ENCODE measurements at regions not wholly inside any gene's neighbourhood (a gene's known extent, or its start where the extent isn't known, plus 50 kb on each side); places are given as distances from the start of the nearest gene placed in this dataset.

DNA sequence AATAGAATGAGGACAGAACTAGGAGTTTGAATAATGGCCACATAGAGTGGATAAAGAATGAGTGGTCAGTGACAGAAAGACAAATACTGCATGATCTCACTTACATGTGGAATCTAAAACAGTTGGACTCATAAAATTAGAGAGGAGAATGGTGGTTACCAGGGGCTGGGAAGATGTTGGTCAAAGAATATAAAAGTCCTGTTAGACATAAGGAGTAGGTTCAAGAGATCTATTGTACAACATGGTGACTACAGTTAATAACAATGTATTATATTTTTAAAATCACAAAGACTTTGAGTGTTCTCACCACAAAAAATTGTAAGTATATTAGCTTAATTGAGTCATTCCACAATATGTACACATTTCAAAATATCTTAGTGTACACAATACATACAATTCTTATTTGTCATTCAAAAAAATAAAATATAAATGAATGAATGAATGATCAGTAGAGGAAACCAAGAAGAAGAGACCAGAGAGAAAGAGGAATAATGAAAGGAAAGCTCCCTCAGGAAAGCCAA is 177.9 kb upstream of the VRK2 start:
- H3K27ac ChIP-seq (ENCODE audit: low read depth in 2 of 2, low read length in 1 of 2), result no peak overlapping the region
- no peaks in the 10 kb centered on the region for H3K27me3 ChIP-seq (ENCODE audit: insufficient read depth)
- H3K9me2 ChIP-seq, result no peaks in the 10 kb centered on the region
- no peaks in the 10 kb centered on the region for H3K4me1 ChIP-seq (ENCODE audit: control insufficient read depth in 1 of 2, insufficient read depth in 2 of 2, low read depth in 1 of 2, low read length in 1 of 2)
- H3K4me3 ChIP-seq (ENCODE audit: low read depth in 2 of 2, low read length in 1 of 2), result no peak overlapping the region
- H2AFZ ChIP-seq (ENCODE audit: low read depth), result no peak overlapping the region
- no peak overlapping the region for H3K9ac ChIP-seq
- CTCF ChIA-PET, result no interaction called here
- H3K9me3 ChIP-seq, result no peaks in the 10 kb centered on the region
- no peaks in the 10 kb centered on the region for H4K20me1 ChIP-seq (ENCODE audit: insufficient read depth)
- no peaks in the 10 kb centered on the region for H3K36me3 ChIP-seq (replicated peaks in 1 of 2; ENCODE audit: control insufficient read depth in 1 of 2, insufficient read depth in 2 of 2, low read length in 1 of 2)
- POLR2A ChIA-PET, result no interaction called here
- TF ChIP-seq, protein P1, sequence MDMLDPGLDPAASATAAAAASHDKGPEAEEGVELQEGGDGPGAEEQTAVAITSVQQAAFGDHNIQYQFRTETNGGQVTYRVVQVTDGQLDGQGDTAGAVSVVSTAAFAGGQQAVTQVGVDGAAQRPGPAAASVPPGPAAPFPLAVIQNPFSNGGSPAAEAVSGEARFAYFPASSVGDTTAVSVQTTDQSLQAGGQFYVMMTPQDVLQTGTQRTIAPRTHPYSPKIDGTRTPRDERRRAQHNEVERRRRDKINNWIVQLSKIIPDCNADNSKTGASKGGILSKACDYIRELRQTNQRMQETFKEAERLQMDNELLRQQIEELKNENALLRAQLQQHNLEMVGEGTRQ (IDR thresholded peaks at IDR 0.05; ENCODE audit: borderline replicate concordance, low read depth, low read length), result no peak
- TF ChIP-seq IRF3 (IDR thresholded peaks at IDR 0.05; ENCODE audit: low read depth, low read length), result no peak
- no peak for TF ChIP-seq TEAD4 (IDR thresholded peaks at IDR 0.05; ENCODE audit: borderline replicate concordance, insufficient read depth)
- no peak for TF ChIP-seq POLR2AphosphoS5 (IDR thresholded peaks at IDR 0.05; ENCODE audit: low read depth, low read length)
- no peak for TF ChIP-seq EZH2phosphoT487 (IDR thresholded peaks at IDR 0.05; ENCODE audit: borderline replicate concordance, low read depth)
- no peak for TF ChIP-seq CTCF (IDR thresholded peaks at IDR 0.05)
- no peak for TF ChIP-seq RXRA (IDR thresholded peaks at IDR 0.05; ENCODE audit: borderline replicate concordance, low read depth)
- no peak for TF ChIP-seq JUND (IDR thresholded peaks at IDR 0.05)
- TF ChIP-seq EP300 (IDR thresholded peaks at IDR 0.05; ENCODE audit: borderline replicate concordance in 1 of 2, low read depth in 1 of 2, low read length in 1 of 2), result no peak
- no peak for TF ChIP-seq TAF1 (IDR thresholded peaks at IDR 0.05; ENCODE audit: borderline replicate concordance, low read depth, low read length)
- TF ChIP-seq MEF2A (IDR thresholded peaks at IDR 0.05; ENCODE audit: borderline replicate concordance, low read depth), result no peak
- no peak for TF ChIP-seq ZBTB33 (IDR thresholded peaks at IDR 0.05; ENCODE audit: borderline replicate concordance, low read depth)
- no peak for TF ChIP-seq SIN3A (IDR thresholded peaks at IDR 0.05; ENCODE audit: borderline replicate concordance, low read depth, low read length)
- no peak for TF ChIP-seq PBX3 (IDR thresholded peaks at IDR 0.05)
- TF ChIP-seq MAX (IDR thresholded peaks at IDR 0.05; ENCODE audit: low read depth), result no peak
- TF ChIP-seq RFX5 (IDR thresholded peaks at IDR 0.05; ENCODE audit: low read length), result no peak
- no peaks in the 10 kb centered on the region for H3K79me2 ChIP-seq (ENCODE audit: insufficient read depth)
- no peaks in the 10 kb centered on the region for H3F3A ChIP-seq (replicated peaks; ENCODE audit: insufficient read depth)
- H3K4me2 ChIP-seq, result no peak overlapping the region
- no peak for DNase-seq
